ENCODE measurements at regions not wholly inside any gene's neighbourhood (a gene's known extent, or its start where the extent isn't known, plus 50 kb on each side); places are given as distances from the start of the nearest gene placed in this dataset.

- Histone ChIP-seq H3K4me3 (no peak overlapping the region), H3K9me3 (replicated peaks in 1 of 3) (no peaks in the 10 kb centered on the region), H3K36me3 (replicated peaks in 1 of 2) (no peaks in the 10 kb centered on the region), H3K27me3 (peaks cover 12% of the 10 kb centered on the region), H3K4me1 (replicated peaks in 1 of 2) (no peaks in the 10 kb centered on the region), H3K27ac (no peak overlapping the region)
- intact Hi-C loops (cut with DNase I): no loop called here
- DNase-seq: no peak
- WGBS, 4 donors: 68 to 79% (median 72%) methylated on average over 7 of the region's 7 CpGs
- no peak for TF ChIP-seq POLR2A (IDR thresholded peaks at IDR 0.05)
- TF ChIP-seq, protein P1, sequence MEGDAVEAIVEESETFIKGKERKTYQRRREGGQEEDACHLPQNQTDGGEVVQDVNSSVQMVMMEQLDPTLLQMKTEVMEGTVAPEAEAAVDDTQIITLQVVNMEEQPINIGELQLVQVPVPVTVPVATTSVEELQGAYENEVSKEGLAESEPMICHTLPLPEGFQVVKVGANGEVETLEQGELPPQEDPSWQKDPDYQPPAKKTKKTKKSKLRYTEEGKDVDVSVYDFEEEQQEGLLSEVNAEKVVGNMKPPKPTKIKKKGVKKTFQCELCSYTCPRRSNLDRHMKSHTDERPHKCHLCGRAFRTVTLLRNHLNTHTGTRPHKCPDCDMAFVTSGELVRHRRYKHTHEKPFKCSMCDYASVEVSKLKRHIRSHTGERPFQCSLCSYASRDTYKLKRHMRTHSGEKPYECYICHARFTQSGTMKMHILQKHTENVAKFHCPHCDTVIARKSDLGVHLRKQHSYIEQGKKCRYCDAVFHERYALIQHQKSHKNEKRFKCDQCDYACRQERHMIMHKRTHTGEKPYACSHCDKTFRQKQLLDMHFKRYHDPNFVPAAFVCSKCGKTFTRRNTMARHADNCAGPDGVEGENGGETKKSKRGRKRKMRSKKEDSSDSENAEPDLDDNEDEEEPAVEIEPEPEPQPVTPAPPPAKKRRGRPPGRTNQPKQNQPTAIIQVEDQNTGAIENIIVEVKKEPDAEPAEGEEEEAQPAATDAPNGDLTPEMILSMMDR (IDR thresholded peaks at IDR 0.05): no peak
These were observed 105.1 kb downstream of the KCNF1 start for GRCh38 chr2:11016735-11017388.

DNA sequence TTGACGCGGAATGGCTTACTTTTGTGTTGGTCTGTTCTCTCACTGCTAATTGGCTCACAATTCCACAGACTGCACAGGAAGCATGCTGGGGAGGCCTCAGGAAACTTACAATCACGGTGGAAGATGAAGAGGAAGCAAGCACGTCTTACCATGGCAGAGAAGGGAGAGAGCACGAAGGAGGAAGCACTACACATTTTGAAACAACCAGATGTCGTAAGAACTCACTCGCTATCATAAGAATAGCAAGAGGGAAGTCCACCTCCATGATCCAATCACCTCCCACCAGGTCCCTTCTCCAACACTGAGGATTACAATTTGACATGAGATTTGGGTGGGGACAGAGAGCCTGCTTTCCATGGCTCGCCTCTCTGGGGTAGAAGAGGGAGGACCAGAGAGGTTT lies 106.2 kb downstream of the KCNF1 start:
- Histone ChIP-seq H3K27me3 (peaks cover 12% of the 10 kb centered on the region), H3K9me3 (replicated peaks in 1 of 3) (no peaks in the 10 kb centered on the region), H3K27ac (no peak overlapping the region), H3K36me3 (replicated peaks in 1 of 2) (no peaks in the 10 kb centered on the region), H3K4me1 (replicated peaks in 1 of 2) (no peaks in the 10 kb centered on the region), H3K4me3 (no peak overlapping the region)
- TF ChIP-seq, protein P1 (IDR thresholded peaks at IDR 0.05): no peak
- TF ChIP-seq POLR2A (IDR thresholded peaks at IDR 0.05): no peak
- no peak for DNase-seq
- intact Hi-C loops (cut with DNase I): no loop called here
- 77 to 82% (median 80%) methylated on average over 8 of the region's 8 CpGs for WGBS, 4 donors

GRCh38 chr2:11018651-11019185 lies 107.0 kb downstream of the KCNF1 start:
- 57 to 79% (median 70%) methylated on average over 3 of the region's 3 CpGs for WGBS, 4 donors
- Histone ChIP-seq H3K27me3 (peaks cover 12% of the 10 kb centered on the region), H3K4me3 (no peak overlapping the region), H3K36me3 (replicated peaks in 1 of 2) (no peaks in the 10 kb centered on the region), H3K27ac (no peak overlapping the region), H3K9me3 (replicated peaks in 1 of 3) (no peaks in the 10 kb centered on the region), H3K4me1 (replicated peaks in 1 of 2) (no peaks in the 10 kb centered on the region)
- DNase-seq: no peak
- TF ChIP-seq POLR2A (IDR thresholded peaks at IDR 0.05): no peak
- TF ChIP-seq, protein P1 (IDR thresholded peaks at IDR 0.05): no peak
- intact Hi-C loops (cut with DNase I): no loop called here

DNA sequence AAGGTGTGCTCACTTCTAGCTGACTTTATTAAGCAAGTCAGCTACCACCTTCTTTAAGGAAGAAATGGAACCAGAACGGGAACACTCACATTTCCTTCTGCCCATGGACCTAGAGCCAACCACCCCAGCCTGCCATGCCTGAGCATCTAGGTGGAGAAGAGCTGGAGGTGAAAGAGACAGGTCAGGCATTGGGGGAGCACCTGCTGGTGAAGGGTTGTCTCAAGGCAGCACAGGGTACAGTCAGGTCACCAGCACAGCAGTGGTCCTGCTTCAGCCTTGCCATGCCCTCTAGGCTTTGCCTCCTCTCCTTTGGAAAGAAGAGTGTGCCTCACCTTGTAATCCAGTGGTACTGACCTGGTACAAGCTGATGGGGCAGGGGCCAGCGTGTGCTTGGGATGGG lies 107.9 kb downstream of the KCNF1 start:
- H3K9me3 ChIP-seq (replicated peaks in 1 of 3): no peaks in the 10 kb centered on the region
- no peaks in the 10 kb centered on the region for H3K4me1 ChIP-seq (replicated peaks in 1 of 2)
- no peaks in the 10 kb centered on the region for H3K36me3 ChIP-seq (replicated peaks in 1 of 2)
- no peak overlapping the region for H3K27ac ChIP-seq
- peaks cover 12% of the 10 kb centered on the region for H3K27me3 ChIP-seq
- H3K4me3 ChIP-seq: no peak overlapping the region
- TF ChIP-seq, protein P1 (IDR thresholded peaks at IDR 0.05): no peak
- no peak for TF ChIP-seq POLR2A (IDR thresholded peaks at IDR 0.05)
- 77 to 81% (median 79%) methylated on average over 2 of the region's 2 CpGs for WGBS, 4 donors
- peak in 1 of 7 donors; percentile 18 for DNase-seq
- intact Hi-C loops (cut with DNase I): no loop called here

Measured in adrenal gland (tissue), 9 donors.